ENCODE measurements at regions not wholly inside any gene's neighbourhood (a gene's known extent, or its start where the extent isn't known, plus 50 kb on each side); places are given as distances from the start of the nearest gene placed in this dataset.
"Not testable (repeated sequence)": the region's sequence is repeated elsewhere in the genome, so short reads cannot be mapped to it uniquely, and the experiment has no call there.

GRCh38 chr3:151593928-151594327 lies 133.1 kb upstream of the IGSF10 start:
- no peak for DNase-seq

- no peak for DNase-seq
Measured at GRCh38 chr3:151592287-151592686, 131.4 kb upstream of the IGSF10 start.

GRCh38 chr3:151591441-151591840 lies 130.6 kb upstream of the IGSF10 start:
- no peak for DNase-seq

GRCh38 chr3:151589311-151589710 lies 128.4 kb upstream of the IGSF10 start:
- no peak for DNase-seq

GRCh38 chr3:151587659-151588058 lies 126.8 kb upstream of the IGSF10 start:
- not testable (repeated sequence) for DNase-seq

- no peak for DNase-seq
Measured at GRCh38 chr3:151584566-151584965, 123.7 kb upstream of the IGSF10 start.

GRCh38 chr3:151581035-151581434 lies 120.2 kb upstream of the IGSF10 start:
- no peak for DNase-seq

- no peak for DNase-seq
Measured at GRCh38 chr3:151580591-151580990, 119.7 kb upstream of the IGSF10 start.

GRCh38 chr3:151579571-151580270 lies 118.9 kb upstream of the IGSF10 start:
- no peak for DNase-seq

- no peak for DNase-seq
Measured at GRCh38 chr3:151578495-151578894, 117.6 kb upstream of the IGSF10 start.

GRCh38 chr3:151576511-151577137 lies 115.8 kb upstream of the IGSF10 start:
- DNase-seq, result no peak

GRCh38 chr3:151568184-151568583 lies 107.3 kb upstream of the IGSF10 start:
- DNase-seq, result no peak

GRCh38 chr3:151567477-151567876 lies 106.6 kb upstream of the IGSF10 start:
- DNase-seq, result no peak

GRCh38 chr3:151564261-151564660 lies 103.4 kb upstream of the IGSF10 start:
- no peak for DNase-seq

- DNase-seq, result no peak
Measured at GRCh38 chr3:151563305-151563704, 102.4 kb upstream of the IGSF10 start.

- DNase-seq, result no peak
Measured at GRCh38 chr3:151562891-151563290, 102.0 kb upstream of the IGSF10 start.

- DNase-seq, result no peak
Measured at GRCh38 chr3:151561878-151562277, 101.0 kb upstream of the IGSF10 start.

- no peak for DNase-seq
Measured at GRCh38 chr3:151560738-151561137, 99.9 kb upstream of the IGSF10 start.

- DNase-seq, result no peak
Measured at GRCh38 chr3:151559736-151560135, 98.9 kb upstream of the IGSF10 start.

- no peak for DNase-seq
Measured at GRCh38 chr3:151558661-151559060, 97.8 kb upstream of the IGSF10 start.

GRCh38 chr3:151557068-151557840 lies 96.4 kb upstream of the IGSF10 start:
- no peak for DNase-seq

- no peak for DNase-seq
Measured at GRCh38 chr3:151556596-151556995, 95.7 kb upstream of the IGSF10 start.

GRCh38 chr3:151555523-151555922 lies 94.7 kb upstream of the IGSF10 start:
- no peak for DNase-seq

- DNase-seq, result no peak
Measured at GRCh38 chr3:151553888-151554287, 93.0 kb upstream of the IGSF10 start.

Measured in SHP77 (cell line).